BE2C (cell line): ENCODE measurements at regions not wholly inside any gene's neighbourhood (a gene's known extent, or its start where the extent isn't known, plus 50 kb on each side); places are given as distances from the start of the nearest gene placed in this dataset.

Source experiments
- DNase-seq: peaks from one replicate; pipeline ENCODE4 v3.0.0-alpha.2; 2020
- H3K27me3 ChIP-seq: fragments of 250-450 bp; sonication (Bioruptor Pico); 2 replicates; pipeline ENCODE4 v1.5.1; 2020; ENCODE audit warnings: mild to moderate bottlenecking
- H3K36me3 ChIP-seq: fragments of 250-450 bp; sonication (Bioruptor Pico); 2 replicates; pipeline ENCODE4 v1.5.1; 2020; ENCODE audit warnings: mild to moderate bottlenecking
- H3K4me1 ChIP-seq: fragments of 250-450 bp; sonication (Bioruptor Pico); 2 replicates; pipeline ENCODE4 v1.5.1; 2020
- H3K4me3 ChIP-seq: 2 replicates; pipeline ENCODE4 v1.5.1; 2011; ENCODE audit warnings: low read depth, low read length
- H3K9me3 ChIP-seq: fragments of 250-450 bp; sonication (Bioruptor Pico); 2 replicates; pipeline ENCODE4 v1.5.1; 2020
- TF ChIP-seq, protein P1 (sequence below): IDR thresholded peaks from 2 replicates; pipeline ENCODE4 v1.5.1; 2012; ENCODE audit warnings: mild to moderate bottlenecking, low read depth, low read length

DNA sequence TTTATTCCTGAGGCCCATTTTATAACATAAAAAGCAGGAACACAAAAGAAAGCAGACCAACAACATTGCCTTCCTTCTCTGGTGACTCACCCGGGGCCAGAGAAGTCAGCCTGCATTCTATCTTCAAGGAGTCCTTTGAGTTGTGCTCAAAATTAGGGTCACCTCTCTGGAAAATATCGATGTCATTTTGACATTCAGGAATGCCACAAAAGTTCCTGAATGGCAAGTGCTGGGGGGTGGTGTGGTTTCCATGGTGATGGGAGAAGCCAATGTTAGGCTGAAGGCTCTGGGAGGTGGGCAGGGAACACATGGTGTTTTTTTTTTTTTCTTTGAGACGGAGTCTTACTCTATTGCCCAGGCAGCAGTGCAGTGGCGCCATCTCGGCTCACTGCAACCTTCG is 159.6 kb downstream of the HAPSTR1 start:
- no peak for DNase-seq
- TF ChIP-seq, protein P1, sequence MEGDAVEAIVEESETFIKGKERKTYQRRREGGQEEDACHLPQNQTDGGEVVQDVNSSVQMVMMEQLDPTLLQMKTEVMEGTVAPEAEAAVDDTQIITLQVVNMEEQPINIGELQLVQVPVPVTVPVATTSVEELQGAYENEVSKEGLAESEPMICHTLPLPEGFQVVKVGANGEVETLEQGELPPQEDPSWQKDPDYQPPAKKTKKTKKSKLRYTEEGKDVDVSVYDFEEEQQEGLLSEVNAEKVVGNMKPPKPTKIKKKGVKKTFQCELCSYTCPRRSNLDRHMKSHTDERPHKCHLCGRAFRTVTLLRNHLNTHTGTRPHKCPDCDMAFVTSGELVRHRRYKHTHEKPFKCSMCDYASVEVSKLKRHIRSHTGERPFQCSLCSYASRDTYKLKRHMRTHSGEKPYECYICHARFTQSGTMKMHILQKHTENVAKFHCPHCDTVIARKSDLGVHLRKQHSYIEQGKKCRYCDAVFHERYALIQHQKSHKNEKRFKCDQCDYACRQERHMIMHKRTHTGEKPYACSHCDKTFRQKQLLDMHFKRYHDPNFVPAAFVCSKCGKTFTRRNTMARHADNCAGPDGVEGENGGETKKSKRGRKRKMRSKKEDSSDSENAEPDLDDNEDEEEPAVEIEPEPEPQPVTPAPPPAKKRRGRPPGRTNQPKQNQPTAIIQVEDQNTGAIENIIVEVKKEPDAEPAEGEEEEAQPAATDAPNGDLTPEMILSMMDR: no peak

DNA sequence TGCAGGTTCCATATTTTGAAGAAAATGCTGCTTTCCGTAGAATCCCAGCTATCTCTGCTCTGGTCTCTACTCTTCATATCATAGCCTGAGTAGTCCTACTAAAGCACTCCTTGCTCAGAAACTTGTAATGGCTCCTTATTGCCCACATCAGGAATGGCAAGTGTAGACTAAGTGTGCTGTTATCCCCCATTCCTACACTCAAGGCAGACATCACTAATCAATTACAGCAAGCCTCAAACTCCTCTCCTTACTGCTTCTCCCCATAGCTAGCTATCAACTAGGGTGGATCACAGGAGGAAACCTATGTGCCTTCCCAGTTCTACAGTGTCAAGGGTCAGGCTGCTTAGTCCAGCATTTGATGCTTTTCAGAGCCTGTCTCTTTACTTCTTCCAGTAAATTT is 163.4 kb downstream of the HAPSTR1 start:
- no peak for DNase-seq
- no peaks in the 10 kb centered on the region for H3K36me3 ChIP-seq

More for the DNA sequence above, 159.6 kb downstream of the HAPSTR1 start:
- no peak overlapping the region for H3K4me3 ChIP-seq
- H3K9me3 ChIP-seq: no peaks in the 10 kb centered on the region
- no peaks in the 10 kb centered on the region for H3K27me3 ChIP-seq
- no peaks in the 10 kb centered on the region for H3K36me3 ChIP-seq
- H3K4me1 ChIP-seq: no peaks in the 10 kb centered on the region

DNA sequence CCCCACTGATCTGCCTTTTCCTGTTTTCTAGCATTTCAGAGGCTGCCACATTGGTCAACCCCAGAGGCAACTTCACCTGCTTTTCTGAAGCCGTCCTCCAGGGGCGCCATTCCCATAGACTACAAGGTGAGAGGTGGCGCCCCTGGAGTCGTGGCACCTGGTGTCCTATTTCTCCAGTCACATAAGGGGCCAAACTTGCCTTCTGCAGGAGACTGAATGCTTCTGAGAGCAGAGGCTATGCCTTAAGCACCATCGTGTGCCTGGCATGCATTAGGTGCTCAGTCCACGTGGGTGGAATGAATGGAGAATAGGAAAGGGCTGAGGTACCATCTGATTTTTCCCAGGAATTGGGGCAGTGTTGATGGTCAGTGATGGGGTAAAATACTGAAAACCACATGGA is 164.8 kb downstream of the HAPSTR1 start:
- no peaks in the 10 kb centered on the region for H3K4me1 ChIP-seq
- no peak overlapping the region for H3K4me3 ChIP-seq
- no peaks in the 10 kb centered on the region for H3K36me3 ChIP-seq
- no peaks in the 10 kb centered on the region for H3K9me3 ChIP-seq
- DNase-seq: peak; percentile 38
- TF ChIP-seq, protein P1: peak; percentile 52
- H3K27me3 ChIP-seq: no peaks in the 10 kb centered on the region

More for the DNA sequence above, 163.4 kb downstream of the HAPSTR1 start:
- Histone ChIP-seq H3K9me3 (no peaks in the 10 kb centered on the region), H3K27me3 (no peaks in the 10 kb centered on the region), H3K4me3 (no peak overlapping the region), H3K4me1 (no peaks in the 10 kb centered on the region)
- TF ChIP-seq, protein P1: no peak

DNA sequence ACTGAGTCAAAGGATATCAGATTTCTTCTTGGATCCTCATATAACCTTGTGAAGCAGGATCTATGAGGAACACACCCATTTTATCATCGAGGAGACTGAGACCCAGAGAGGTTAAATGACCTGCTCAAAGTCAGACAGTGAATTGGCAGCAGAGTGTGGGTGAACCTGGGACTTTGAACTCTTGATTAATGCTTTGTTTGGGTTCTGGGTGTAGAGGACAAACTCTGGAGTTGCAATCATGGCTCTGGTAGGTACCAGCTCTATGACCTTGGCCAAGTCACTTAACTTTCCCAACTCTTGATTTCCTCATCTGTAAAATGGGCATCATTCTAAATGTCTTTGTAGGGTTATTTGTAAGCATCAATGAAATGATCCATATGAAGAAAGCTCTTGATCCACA is 166.4 kb downstream of the HAPSTR1 start:
- DNase-seq: no peak
- no peaks in the 10 kb centered on the region for H3K27me3 ChIP-seq
- H3K4me3 ChIP-seq: no peak overlapping the region
- no peaks in the 10 kb centered on the region for H3K4me1 ChIP-seq
- H3K9me3 ChIP-seq: no peaks in the 10 kb centered on the region
- TF ChIP-seq, protein P1: no peak
- H3K36me3 ChIP-seq: no peaks in the 10 kb centered on the region

DNA sequence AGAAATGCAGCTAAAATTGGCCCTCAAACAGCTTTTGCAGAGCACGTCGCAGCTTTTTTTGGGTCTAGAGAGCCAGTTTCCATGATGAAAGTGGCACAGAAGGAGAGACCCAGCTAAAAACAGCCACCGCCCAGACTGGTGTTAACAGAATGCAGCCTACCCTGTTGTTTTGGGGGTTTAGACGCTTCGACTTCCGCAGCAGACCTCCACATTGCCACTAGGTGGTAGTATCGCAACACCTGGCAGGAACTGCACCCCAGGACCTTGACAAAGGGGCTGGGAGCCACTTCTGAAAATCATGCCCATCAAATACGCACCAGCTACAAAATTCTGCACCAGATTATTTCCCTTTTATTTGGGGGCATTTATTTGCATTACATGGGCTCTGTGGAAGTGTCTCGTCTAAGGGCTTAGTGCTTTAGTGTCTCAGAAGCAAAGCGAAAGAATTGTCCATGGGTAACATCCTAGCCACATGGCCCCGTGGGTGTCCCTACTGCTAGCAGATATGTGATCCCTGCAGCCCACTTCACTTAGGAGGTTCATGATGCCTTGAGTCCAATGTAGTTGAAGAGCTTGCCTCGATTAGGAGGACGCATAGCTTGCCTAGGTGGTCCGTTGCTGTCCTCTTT is 167.1 kb downstream of the HAPSTR1 start:
- peak; percentile 29 for DNase-seq
- no peaks in the 10 kb centered on the region for H3K4me1 ChIP-seq
- no peaks in the 10 kb centered on the region for H3K36me3 ChIP-seq
- TF ChIP-seq, protein P1: peak; percentile 58
- no peaks in the 10 kb centered on the region for H3K9me3 ChIP-seq
- H3K27me3 ChIP-seq: no peaks in the 10 kb centered on the region
- no peak overlapping the region for H3K4me3 ChIP-seq

DNA sequence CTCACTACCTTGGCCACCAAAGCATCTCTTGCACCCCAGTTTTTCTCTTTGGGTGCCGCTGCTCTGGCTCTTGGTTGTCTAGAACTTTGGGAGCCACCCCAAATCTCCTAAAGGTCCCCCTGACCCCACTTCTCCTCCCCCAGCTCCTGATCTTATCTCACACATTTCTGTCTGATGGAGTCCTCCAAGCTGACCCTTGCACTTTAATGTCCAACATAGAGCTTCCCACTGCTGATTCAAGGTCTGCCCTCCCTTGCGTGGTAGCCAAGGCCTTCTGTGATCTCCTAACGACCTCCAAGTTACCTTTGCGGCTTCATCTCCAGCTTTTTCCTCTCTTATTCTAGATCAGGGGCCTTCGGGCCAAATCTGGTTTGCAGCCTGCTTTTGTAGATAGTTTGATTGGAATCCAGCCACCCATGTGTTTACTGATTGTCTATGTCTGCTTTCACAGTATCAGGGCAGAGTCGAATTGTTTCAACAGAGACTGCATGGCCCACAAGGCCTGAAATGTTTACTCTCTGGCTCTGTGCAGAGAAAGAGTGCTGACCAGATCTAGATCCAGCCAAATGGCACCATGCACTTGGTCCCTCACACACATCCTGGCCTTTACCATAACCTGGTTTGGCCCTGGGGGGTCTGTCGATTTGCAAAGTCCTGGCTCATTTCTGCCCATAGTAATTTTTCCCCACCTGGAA is 168.6 kb downstream of the HAPSTR1 start:
- no peaks in the 10 kb centered on the region for H3K9me3 ChIP-seq
- TF ChIP-seq, protein P1: no peak

More for the DNA sequence above, 168.6 kb downstream of the HAPSTR1 start:
- Histone ChIP-seq H3K4me1 (no peaks in the 10 kb centered on the region), H3K36me3 (no peaks in the 10 kb centered on the region), H3K27me3 (no peaks in the 10 kb centered on the region), H3K4me3 (no peak overlapping the region)
- DNase-seq: no peak
